AG04450 (cell line): ENCODE measurements at regions not wholly inside any gene's neighbourhood (a gene's known extent, or its start where the extent isn't known, plus 50 kb on each side); places are given as distances from the start of the nearest gene placed in this dataset.

ENCODE experiments used
- CTCF ChIA-PET: fragments of 300-600, 350-600 bp; formaldehyde crosslinking; extraction: SDS; loops from one replicate; lab custom pipeline; 2022; ENCODE audit warnings: antibody characterized with exemption, inconsistent platforms; lab: Charles Lee
- POLR2A ChIA-PET: fragments of 350-600 bp; formaldehyde crosslinking; extraction: SDS; loops from one replicate; lab custom pipeline; 2021; ENCODE audit warnings: antibody characterized with exemption, inconsistent platforms; lab: Yijun Ruan, JAX
- DNase-seq: peaks from one replicate; pipeline ENCODE4 v3.0.0-alpha.2; 2011; ENCODE audit warnings: low read depth, low spot score
- H3K27ac ChIP-seq: one replicate; pipeline ENCODE4 v1.5.1; 2012; ENCODE audit warnings: low read depth, low read length, control low read depth
- H3K27me3 ChIP-seq: one replicate; pipeline ENCODE4 v1.6.0; 2012; ENCODE audit warnings: low read length; ENCODE audit not compliant: control insufficient read depth, insufficient read depth
- H3K4me3 ChIP-seq: 2 replicates; pipeline ENCODE4 v1.5.1; 2011; ENCODE audit warnings: mild to moderate bottlenecking, low read depth, low read length, control low read depth
- H3K9me3 ChIP-seq: 2 replicates; pipeline ENCODE4 v1.5.1; 2012; ENCODE audit warnings: low read length; ENCODE audit not compliant: control insufficient read depth, insufficient read depth
- TF ChIP-seq, protein P1 (sequence below): IDR thresholded peaks from 2 replicates; pipeline ENCODE4 v1.5.1; 2011; ENCODE audit warnings: low read depth, low read length, control low read depth, inconsistent platforms

DNA sequence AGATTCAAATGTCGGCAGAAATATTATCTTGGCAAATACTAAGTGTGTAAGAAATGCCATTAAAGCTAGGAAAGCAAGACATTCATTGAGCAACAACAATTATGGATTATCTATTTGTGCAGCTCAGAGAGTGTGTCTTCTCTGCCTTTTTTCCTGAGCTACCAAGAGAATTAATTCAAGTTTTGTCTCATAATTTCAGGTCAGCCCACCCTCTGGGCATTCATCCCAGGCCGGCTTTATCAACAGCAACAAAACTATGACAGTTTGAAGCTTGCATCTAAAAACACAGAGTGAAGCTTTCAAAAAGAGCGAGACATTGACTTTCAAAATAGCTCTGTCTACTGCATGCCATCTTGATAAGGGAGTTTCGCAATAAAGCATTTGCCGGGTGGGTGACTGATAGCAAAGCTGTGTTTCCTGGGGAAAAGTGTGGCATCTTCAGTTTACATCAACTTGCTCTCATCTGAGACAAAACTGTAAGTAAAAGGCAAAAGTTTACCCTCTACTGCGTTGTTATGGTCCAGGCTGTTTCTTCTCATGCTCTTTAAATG is 182.4 kb downstream of the IRX1 start:
- H3K9me3 ChIP-seq: peaks cover 46% of the 10 kb centered on the region
- no peak overlapping the region for H3K4me3 ChIP-seq
- no peak overlapping the region for H3K27ac ChIP-seq
- POLR2A ChIA-PET: no interaction called here
- no peak for DNase-seq
- TF ChIP-seq, protein P1, sequence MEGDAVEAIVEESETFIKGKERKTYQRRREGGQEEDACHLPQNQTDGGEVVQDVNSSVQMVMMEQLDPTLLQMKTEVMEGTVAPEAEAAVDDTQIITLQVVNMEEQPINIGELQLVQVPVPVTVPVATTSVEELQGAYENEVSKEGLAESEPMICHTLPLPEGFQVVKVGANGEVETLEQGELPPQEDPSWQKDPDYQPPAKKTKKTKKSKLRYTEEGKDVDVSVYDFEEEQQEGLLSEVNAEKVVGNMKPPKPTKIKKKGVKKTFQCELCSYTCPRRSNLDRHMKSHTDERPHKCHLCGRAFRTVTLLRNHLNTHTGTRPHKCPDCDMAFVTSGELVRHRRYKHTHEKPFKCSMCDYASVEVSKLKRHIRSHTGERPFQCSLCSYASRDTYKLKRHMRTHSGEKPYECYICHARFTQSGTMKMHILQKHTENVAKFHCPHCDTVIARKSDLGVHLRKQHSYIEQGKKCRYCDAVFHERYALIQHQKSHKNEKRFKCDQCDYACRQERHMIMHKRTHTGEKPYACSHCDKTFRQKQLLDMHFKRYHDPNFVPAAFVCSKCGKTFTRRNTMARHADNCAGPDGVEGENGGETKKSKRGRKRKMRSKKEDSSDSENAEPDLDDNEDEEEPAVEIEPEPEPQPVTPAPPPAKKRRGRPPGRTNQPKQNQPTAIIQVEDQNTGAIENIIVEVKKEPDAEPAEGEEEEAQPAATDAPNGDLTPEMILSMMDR: no peak
- H3K27me3 ChIP-seq: no peaks in the 10 kb centered on the region
- CTCF ChIA-PET: no interaction called here

DNA sequence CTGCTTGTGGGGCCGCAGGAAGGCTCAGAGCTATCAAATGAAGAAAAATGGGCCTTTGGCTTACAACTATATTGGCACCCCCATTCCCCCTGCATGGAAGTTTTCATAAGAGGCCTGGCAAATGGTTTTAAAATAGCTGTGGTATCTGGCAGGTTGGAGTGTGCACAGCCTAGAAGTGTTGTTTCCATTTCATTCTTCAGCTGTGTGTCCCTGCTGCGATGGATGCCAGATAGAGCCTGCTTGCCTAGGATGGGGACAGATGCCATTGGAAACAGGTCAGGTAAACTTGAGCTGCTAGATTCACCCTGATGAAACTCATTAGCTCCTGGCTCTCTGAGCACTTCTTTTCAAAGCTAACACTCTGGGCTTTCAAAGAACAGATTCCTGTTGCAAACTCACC is 183.3 kb downstream of the IRX1 start:
- Histone ChIP-seq H3K27me3 (no peaks in the 10 kb centered on the region), H3K27ac (no peak overlapping the region), H3K4me3 (no peak overlapping the region), H3K9me3 (peaks cover 46% of the 10 kb centered on the region)
- DNase-seq: no peak
- TF ChIP-seq, protein P1: no peak
- ChIA-PET POLR2A (no interaction called here), CTCF (no interaction called here)

DNA sequence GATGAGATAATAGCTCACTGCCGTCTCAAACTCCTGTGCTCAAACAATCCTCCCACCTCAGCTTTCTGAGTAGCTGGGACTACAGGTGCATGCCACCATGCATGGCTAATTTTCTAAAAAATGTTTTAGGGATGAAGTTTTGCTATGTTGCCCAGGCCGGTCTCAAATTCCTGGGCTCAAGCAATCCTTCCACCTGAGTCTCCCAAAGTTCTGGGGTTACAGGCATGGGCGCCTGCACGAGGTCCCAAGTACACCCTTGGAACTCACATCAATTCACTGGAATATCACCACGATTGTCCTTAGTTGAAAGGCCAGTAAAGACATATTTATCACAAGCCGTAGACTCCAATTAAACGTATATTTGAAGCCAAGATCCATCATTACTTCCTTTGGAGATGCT is 184.6 kb downstream of the IRX1 start:
- ChIA-PET CTCF (no interaction called here), POLR2A (no interaction called here)
- no peak overlapping the region for H3K27ac ChIP-seq
- no peak overlapping the region for H3K4me3 ChIP-seq
- peaks cover 41% of the 10 kb centered on the region for H3K9me3 ChIP-seq
- H3K27me3 ChIP-seq: no peaks in the 10 kb centered on the region
- DNase-seq: no peak
- TF ChIP-seq, protein P1: no peak

- TF ChIP-seq, protein P1: no peak
- Histone ChIP-seq H3K9me3 (peaks cover 39% of the 10 kb centered on the region), H3K27ac (no peak overlapping the region), H3K27me3 (no peaks in the 10 kb centered on the region), H3K4me3 (no peak overlapping the region)
- POLR2A ChIA-PET: no interaction called here
- CTCF ChIA-PET: no interaction called here
- DNase-seq: no peak
Measured at GRCh38 chr5:3780907-3781306, 185.3 kb downstream of the IRX1 start.

DNA sequence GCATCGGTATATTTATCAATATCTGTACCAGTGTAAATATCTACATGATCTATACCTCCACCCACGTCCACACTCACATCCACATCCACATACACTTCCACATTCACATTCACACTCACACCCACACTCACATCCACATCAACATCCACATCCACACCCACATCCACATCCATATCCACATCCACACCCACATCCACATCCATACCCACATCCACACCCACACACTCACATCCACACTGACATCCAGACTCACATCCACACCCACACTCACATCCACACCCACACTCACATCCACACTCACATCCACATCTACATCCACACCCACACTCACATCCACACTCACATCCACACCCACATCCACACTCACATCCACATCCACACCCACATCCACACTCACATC is 189.2 kb downstream of the IRX1 start:
- DNase-seq: no peak

More for the DNA sequence above, 189.2 kb downstream of the IRX1 start:
- TF ChIP-seq, protein P1: no peak
- POLR2A ChIA-PET: no interaction called here
- CTCF ChIA-PET: no interaction called here
- H3K9me3 ChIP-seq: peaks cover 42% of the 10 kb centered on the region
- no peaks in the 10 kb centered on the region for H3K27me3 ChIP-seq
- no peak overlapping the region for H3K27ac ChIP-seq
- no peak overlapping the region for H3K4me3 ChIP-seq
